Activated T-cell treated with anti-CD3 and anti-CD28 coated beads, Interleukin-2, amount 50 U/mL, for 4 hours (primary cell): ENCODE measurements at regions not wholly inside any gene's neighbourhood (a gene's known extent, or its start where the extent isn't known, plus 50 kb on each side); places are given as distances from the start of the nearest gene placed in this dataset.

Source experiments
- ATAC-seq, 2 donors: fragments of 200-7000 bp; cut with Tn5 transposase; one replicate each; pipeline ENCODE4 v1.10.0; 2021
- DNase-seq: peaks from one replicate; pipeline ENCODE4 v3.0.0-alpha.2; 2020
- H3K27me3 Mint-ChIP-seq: one replicate; pipeline ENCODE4 v1.8.0; 2021; ENCODE audit warnings: low read depth, mixed read lengths
- H3K36me3 Mint-ChIP-seq: one replicate; pipeline ENCODE4 v1.8.0; 2022; ENCODE audit warnings: mixed read lengths; ENCODE audit not compliant: insufficient read depth
- H3K4me1 Mint-ChIP-seq: one replicate; pipeline ENCODE4 v1.8.0; 2021; ENCODE audit warnings: low read depth, mixed read lengths
- H3K4me3 Mint-ChIP-seq: one replicate; pipeline ENCODE4 v1.8.0; 2021; ENCODE audit warnings: mild to moderate bottlenecking, moderate library complexity, mixed read lengths
- H3K9me3 Mint-ChIP-seq: one replicate; pipeline ENCODE4 v1.8.0; 2021; ENCODE audit warnings: mixed read lengths

DNA sequence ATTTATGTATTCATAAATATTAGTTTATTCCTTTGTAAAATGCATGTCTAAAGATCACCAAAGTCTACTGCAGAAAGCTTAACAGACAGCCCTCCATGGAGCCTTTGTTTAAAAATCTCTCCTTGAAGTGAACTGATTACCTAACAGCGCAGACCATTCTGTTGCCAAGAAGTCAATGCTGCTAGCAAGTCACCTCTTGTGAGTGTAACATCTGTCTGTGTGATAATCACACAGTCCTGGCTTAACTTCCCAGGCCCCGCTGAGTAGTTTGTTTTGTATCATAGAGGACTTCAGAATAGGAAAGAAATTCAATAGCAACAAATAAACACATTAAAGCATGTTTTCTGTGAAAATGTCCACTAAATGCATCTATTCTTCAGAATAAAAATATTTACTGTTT lies 435.3 kb upstream of the IGFBP3 start:
- H3K36me3 Mint-ChIP-seq, result no peaks in the 10 kb centered on the region
- H3K4me1 Mint-ChIP-seq, result no peaks in the 10 kb centered on the region
- no peak overlapping the region for H3K4me3 Mint-ChIP-seq
- no peaks in the 10 kb centered on the region for H3K27me3 Mint-ChIP-seq
- ATAC-seq (no peak), DNase-seq (no peak)
- H3K9me3 Mint-ChIP-seq, result peaks cover 6% of the 10 kb centered on the region

DNA sequence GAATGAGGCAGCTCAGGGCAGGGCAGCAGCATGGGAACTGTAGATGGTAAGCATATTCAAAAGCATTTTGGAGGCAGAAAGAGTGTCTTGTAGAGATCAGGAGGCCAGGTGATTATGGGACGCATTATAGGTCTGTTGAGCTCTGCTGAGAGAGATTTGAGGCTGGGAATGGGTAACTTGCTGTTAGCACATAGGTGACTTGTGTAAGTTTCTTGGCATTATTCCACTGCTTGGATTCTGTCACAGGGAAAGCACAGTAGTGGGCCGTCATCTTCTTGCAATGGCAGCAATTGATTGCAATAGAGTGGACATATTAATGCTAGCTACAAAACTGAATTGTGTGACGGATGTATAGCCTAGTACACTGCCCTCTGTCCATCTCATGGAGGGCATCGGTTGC lies 434.3 kb upstream of the IGFBP3 start:
- no peaks in the 10 kb centered on the region for H3K27me3 Mint-ChIP-seq
- ATAC-seq, result no peak
- no peak for DNase-seq
- peaks cover 3% of the 10 kb centered on the region for H3K9me3 Mint-ChIP-seq
- no peak overlapping the region for H3K4me3 Mint-ChIP-seq
- H3K4me1 Mint-ChIP-seq, result no peaks in the 10 kb centered on the region
- no peaks in the 10 kb centered on the region for H3K36me3 Mint-ChIP-seq

DNA sequence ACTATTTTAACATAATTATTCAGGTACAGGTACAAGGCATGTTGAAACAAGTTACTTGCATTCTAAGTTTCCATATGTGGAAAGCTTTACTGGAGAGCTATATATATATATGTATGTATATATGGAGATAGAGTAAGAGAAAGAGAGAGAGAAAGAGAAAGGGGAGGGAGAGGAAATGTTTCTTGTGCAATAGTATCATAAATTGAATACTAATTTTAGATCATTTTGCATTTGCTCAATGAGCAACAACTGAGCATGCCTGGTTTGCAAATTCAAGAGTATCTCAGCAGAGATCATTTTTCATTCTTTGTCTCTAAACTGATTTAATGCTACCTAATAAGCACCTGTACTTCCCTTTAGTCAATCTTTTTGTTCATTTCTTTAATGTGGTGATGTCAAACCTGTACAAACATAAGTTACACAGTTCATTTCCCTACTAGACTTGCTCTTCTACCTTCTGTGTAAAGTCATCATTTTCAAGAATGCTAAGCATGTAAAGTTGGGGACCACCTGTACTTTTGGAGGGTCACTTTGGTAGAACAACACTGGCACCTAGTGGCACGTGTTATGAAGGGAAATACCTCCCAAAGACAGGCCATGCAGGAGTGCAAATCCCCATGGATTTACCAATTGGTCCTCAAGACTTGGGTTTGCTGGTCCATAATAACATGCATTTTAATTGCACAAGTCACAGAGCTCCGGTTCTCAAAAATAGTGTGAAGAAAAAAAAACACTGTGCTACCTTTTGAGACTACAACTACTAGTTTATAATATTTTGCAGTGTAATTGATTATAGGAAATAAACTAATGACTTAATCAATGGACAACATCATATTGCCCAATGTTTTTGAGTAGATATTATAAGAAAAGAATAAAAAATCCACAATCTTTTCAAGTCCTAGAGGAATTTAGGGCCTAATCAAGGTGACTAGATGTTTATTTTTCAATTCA lies 431.2 kb upstream of the IGFBP3 start:
- peaks cover 3% of the 10 kb centered on the region for H3K9me3 Mint-ChIP-seq

GRCh38 chr7:46349490-46349889 lies 428.4 kb upstream of the IGFBP3 start:
- no peak for ATAC-seq

More for the DNA sequence above, 431.2 kb upstream of the IGFBP3 start:
- no peak overlapping the region for H3K4me3 Mint-ChIP-seq
- H3K27me3 Mint-ChIP-seq, result no peaks in the 10 kb centered on the region
- no peaks in the 10 kb centered on the region for H3K36me3 Mint-ChIP-seq
- no peak for DNase-seq
- no peaks in the 10 kb centered on the region for H3K4me1 Mint-ChIP-seq
- no peak for ATAC-seq

GRCh38 chr7:46344533-46344932 lies 423.5 kb upstream of the IGFBP3 start:
- Mint-ChIP-seq H3K4me1 (no peaks in the 10 kb centered on the region), H3K36me3 (no peaks in the 10 kb centered on the region), H3K27me3 (peaks cover 2% of the 10 kb centered on the region), H3K9me3 (peaks cover 4% of the 10 kb centered on the region), H3K4me3 (no peak overlapping the region)
- ATAC-seq (no peak), DNase-seq (no peak)

More at GRCh38 chr7:46349490-46349889, 428.4 kb upstream of the IGFBP3 start:
- Mint-ChIP-seq H3K4me1 (no peaks in the 10 kb centered on the region), H3K27me3 (peaks cover 2% of the 10 kb centered on the region), H3K4me3 (no peak overlapping the region), H3K36me3 (no peaks in the 10 kb centered on the region), H3K9me3 (peaks cover 3% of the 10 kb centered on the region)
- no peak for DNase-seq

DNA sequence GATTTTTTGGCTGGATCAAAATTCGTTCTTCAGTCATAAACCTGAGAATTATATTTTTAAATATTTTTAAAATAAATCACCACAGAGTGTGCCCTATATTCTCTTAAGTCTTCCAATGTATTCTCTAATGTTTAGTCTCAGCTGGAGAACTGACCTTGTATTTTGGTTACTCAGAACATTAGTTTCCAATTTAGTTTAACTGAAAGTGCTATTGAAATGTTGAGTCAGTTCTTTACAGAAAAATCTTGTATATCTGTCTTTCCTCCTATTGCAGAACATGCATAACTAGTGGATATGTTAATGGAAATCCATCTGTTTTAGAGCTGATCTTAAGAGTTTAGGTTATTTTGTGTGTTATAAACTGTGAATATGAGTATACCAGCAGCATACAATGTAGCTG lies 422.7 kb upstream of the IGFBP3 start:
- DNase-seq, result no peak
- no peaks in the 10 kb centered on the region for H3K4me1 Mint-ChIP-seq
- no peaks in the 10 kb centered on the region for H3K36me3 Mint-ChIP-seq
- H3K9me3 Mint-ChIP-seq, result peaks cover 4% of the 10 kb centered on the region
- H3K4me3 Mint-ChIP-seq, result no peak overlapping the region
- no peak for ATAC-seq
- H3K27me3 Mint-ChIP-seq, result peaks cover 2% of the 10 kb centered on the region

DNA sequence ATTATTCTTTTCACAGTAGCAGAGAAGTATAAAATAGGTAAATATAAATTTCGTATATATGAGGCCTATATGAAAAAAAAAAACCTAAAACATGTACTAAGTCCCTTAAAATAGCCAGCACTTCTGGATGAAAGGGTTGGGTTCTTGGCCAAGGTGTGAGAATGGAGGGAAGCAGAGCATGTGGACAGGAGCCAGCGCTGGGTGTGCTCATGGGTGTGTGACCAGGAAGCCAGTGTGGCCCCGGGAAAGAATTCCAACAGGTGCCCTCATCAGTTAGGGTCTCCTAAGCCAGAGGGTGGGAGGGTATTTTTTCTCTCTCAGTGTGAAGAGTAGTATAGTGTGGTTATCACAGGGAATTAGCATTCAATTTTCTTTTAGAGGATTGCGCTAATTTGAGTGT lies 401.9 kb upstream of the IGFBP3 start:
- ATAC-seq (no peak), DNase-seq (no peak)
- Mint-ChIP-seq H3K27me3 (no peaks in the 10 kb centered on the region), H3K4me3 (no peak overlapping the region), H3K9me3 (peaks cover 3% of the 10 kb centered on the region), H3K36me3 (no peaks in the 10 kb centered on the region), H3K4me1 (no peaks in the 10 kb centered on the region)

- H3K36me3 Mint-ChIP-seq, result no peaks in the 10 kb centered on the region
- ATAC-seq, result no peak
These were observed 400.6 kb upstream of the IGFBP3 start for GRCh38 chr7:46321556-46322205.

GRCh38 chr7:46320956-46321355 lies 399.9 kb upstream of the IGFBP3 start:
- no peaks in the 10 kb centered on the region for H3K27me3 Mint-ChIP-seq
- DNase-seq (no peak), ATAC-seq (no peak)
- no peaks in the 10 kb centered on the region for H3K36me3 Mint-ChIP-seq
- H3K9me3 Mint-ChIP-seq, result peaks cover 3% of the 10 kb centered on the region
- H3K4me3 Mint-ChIP-seq, result no peak overlapping the region
- no peaks in the 10 kb centered on the region for H3K4me1 Mint-ChIP-seq

More at GRCh38 chr7:46321556-46322205, 400.6 kb upstream of the IGFBP3 start:
- Mint-ChIP-seq H3K9me3 (peaks cover 3% of the 10 kb centered on the region), H3K4me1 (no peaks in the 10 kb centered on the region), H3K27me3 (no peaks in the 10 kb centered on the region), H3K4me3 (no peak overlapping the region)
- no peak for DNase-seq

DNA sequence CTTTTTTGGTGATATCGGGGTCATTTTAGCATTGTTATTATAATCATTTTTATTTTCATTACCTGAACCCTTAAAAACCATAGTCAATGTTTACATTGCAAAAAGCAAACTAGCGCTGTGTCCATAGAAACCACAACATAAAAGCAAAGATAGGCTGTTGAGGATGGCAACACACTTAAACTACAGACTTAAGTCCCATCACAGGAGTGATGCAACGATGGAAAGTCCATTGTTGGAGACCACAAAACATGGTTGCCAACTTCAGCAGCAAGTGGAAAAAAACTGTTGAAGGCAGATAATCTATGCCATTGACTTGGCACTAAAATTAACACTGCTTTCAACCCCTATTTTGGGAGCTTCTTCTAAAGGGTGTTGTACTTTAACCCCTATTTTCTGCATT lies 398.8 kb upstream of the IGFBP3 start:
- DNase-seq (no peak), ATAC-seq (no peak)
- peaks cover 3% of the 10 kb centered on the region for H3K9me3 Mint-ChIP-seq
- H3K27me3 Mint-ChIP-seq, result no peaks in the 10 kb centered on the region
- no peak overlapping the region for H3K4me3 Mint-ChIP-seq
- no peaks in the 10 kb centered on the region for H3K36me3 Mint-ChIP-seq
- H3K4me1 Mint-ChIP-seq, result no peaks in the 10 kb centered on the region

GRCh38 chr7:46318276-46318675 lies 397.2 kb upstream of the IGFBP3 start:
- DNase-seq, result no peak
- peaks cover 5% of the 10 kb centered on the region for H3K9me3 Mint-ChIP-seq

GRCh38 chr7:46317256-46317655 lies 396.2 kb upstream of the IGFBP3 start:
- DNase-seq, result no peak
- Mint-ChIP-seq H3K27me3 (no peaks in the 10 kb centered on the region), H3K4me3 (no peak overlapping the region), H3K9me3 (peaks cover 6% of the 10 kb centered on the region), H3K36me3 (no peaks in the 10 kb centered on the region), H3K4me1 (no peaks in the 10 kb centered on the region)
- no peak for ATAC-seq

More at GRCh38 chr7:46318276-46318675, 397.2 kb upstream of the IGFBP3 start:
- H3K4me1 Mint-ChIP-seq, result no peaks in the 10 kb centered on the region
- no peaks in the 10 kb centered on the region for H3K27me3 Mint-ChIP-seq
- no peak overlapping the region for H3K4me3 Mint-ChIP-seq
- no peaks in the 10 kb centered on the region for H3K36me3 Mint-ChIP-seq
- ATAC-seq, result no peak

- no peak for DNase-seq
- Mint-ChIP-seq H3K36me3 (no peaks in the 10 kb centered on the region), H3K9me3 (peaks cover 3% of the 10 kb centered on the region), H3K4me1 (no peaks in the 10 kb centered on the region), H3K27me3 (no peaks in the 10 kb centered on the region), H3K4me3 (no peak overlapping the region)
- ATAC-seq, result no peak
These were observed 394.8 kb upstream of the IGFBP3 start for GRCh38 chr7:46315891-46316290.

DNA sequence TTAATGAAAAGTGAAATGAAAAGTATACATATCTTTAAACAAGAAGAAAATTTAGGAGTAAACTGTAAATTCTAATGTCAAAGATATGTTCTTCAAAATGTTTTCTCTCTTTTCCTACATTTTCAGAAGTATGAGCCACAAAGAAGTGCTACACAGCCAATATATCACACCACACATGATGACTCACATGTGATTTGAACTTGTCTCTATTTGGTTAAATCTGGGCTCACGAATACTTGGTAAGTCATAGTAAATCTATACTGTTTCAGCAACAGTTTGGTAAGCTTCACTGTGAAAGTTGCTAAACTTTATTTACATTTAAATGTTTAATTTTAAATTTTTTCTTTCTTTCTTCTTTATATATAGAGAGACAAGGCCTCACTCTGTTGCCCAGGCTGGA lies 380.6 kb upstream of the IGFBP3 start:
- ATAC-seq (no peak), DNase-seq (no peak)
- Mint-ChIP-seq H3K4me1 (no peaks in the 10 kb centered on the region), H3K27me3 (no peaks in the 10 kb centered on the region), H3K36me3 (no peaks in the 10 kb centered on the region), H3K9me3 (peaks cover 11% of the 10 kb centered on the region), H3K4me3 (no peak overlapping the region)

- DNase-seq (no peak), ATAC-seq (no peak)
- Mint-ChIP-seq H3K4me3 (no peak overlapping the region), H3K9me3 (peaks cover 15% of the 10 kb centered on the region), H3K27me3 (no peaks in the 10 kb centered on the region), H3K4me1 (no peaks in the 10 kb centered on the region), H3K36me3 (no peaks in the 10 kb centered on the region)
These were observed 376.4 kb upstream of the IGFBP3 start for GRCh38 chr7:46297515-46297914.
